HG03103 (cell line): ENCODE measurements at regions not wholly inside any gene's neighbourhood (a gene's known extent, or its start where the extent isn't known, plus 50 kb on each side); places are given as distances from the start of the nearest gene placed in this dataset.

Source experiments
- ATAC-seq: cut with Tn5 transposase; IDR thresholded peaks from one replicate; pipeline ENCODE4 v1.9.1; 2021; ENCODE audit warnings: low read depth; ENCODE audit not compliant: unreplicated experiment

DNA sequence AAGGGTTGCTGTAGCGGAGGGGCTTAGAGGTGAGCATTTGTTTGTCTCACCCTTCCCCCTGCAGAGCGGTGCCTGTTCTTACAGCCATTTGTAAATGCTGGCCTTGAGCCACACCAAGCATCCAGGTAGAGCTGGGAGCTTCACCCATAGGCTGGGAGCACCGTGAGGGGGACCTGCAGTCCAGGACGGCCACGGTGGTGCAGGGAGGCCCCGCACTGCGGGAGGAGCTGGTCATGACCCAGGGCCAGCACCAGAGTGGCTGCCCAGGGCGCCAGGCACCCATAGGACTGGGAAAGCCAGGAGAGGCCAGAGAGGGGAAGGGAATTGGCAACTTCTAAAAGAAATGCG lies 197.3 kb upstream of the ADAMTS16 start:
- no peak for ATAC-seq

GRCh38 chr5:4945296-4945695 lies 194.8 kb upstream of the ADAMTS16 start:
- no peak for ATAC-seq

DNA sequence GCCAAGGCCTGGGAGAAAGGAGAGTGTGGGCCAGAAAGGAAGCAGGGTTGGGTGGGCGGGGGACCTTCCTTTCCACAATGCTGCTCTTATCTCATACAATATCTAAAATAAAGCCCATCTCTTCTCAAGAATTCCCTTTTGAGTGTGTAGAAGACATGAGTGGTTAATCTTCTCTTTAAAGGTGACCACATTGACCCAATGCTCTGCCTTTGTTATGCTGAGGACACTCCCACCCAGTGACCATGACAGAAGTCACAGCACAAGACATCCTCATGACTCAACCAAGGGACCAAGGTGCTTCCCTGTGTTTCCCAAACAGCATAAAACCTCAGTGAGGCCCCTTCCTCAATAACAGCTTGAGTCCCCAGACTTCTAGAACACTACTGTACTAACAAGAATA lies 193.0 kb upstream of the ADAMTS16 start:
- ATAC-seq = no peak

- no peak for ATAC-seq
Observed at GRCh38 chr5:4947893-4948536, 192.1 kb upstream of the ADAMTS16 start.

DNA sequence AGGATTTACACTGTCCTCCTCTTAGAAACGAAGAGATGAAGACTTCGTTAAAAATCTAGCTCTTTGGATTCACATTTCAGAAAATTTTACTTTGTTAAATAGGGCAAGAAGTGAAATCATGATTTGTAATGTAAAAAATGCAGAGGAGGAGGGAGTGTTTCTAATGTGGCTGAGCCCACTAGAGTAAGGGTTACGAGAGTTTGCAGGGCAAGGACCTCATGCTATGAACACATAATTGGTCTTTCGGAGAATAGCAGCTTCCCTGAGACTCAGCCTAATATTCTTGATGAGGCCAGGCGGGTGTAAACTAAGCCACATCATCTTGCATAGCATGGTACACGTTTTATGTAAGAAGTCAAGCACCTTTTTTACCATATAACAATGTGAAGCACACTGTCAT lies 191.0 kb upstream of the ADAMTS16 start:
- ATAC-seq = no peak

GRCh38 chr5:4953576-4953975 lies 186.6 kb upstream of the ADAMTS16 start:
- no peak for ATAC-seq

GRCh38 chr5:4954048-4954447 lies 186.1 kb upstream of the ADAMTS16 start:
- no peak for ATAC-seq

- ATAC-seq = no peak
Observed at GRCh38 chr5:4963265-4963664, 176.9 kb upstream of the ADAMTS16 start.

- ATAC-seq = no peak
Observed at GRCh38 chr5:4969351-4969750, 170.8 kb upstream of the ADAMTS16 start.

DNA sequence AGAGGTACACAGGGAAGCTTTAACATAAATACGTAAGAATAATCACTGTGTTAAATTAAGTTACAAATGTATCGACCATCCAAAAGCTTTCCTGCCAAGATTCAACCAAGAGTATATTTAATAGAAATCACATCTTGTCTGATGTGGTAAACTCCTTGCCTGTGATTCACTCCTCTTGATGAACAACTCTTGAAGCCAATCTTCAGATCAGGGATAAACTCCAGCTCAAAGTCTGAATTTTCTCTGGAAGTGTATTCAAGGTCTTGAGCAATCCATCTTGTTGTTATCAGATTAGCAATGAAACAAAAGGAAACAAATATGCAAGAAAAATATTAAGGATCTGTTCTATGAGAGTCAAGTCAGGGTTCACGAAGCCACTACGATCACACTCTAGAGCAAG lies 170.0 kb upstream of the ADAMTS16 start:
- no peak for ATAC-seq

GRCh38 chr5:4976902-4977301 lies 163.2 kb upstream of the ADAMTS16 start:
- ATAC-seq = no peak

DNA sequence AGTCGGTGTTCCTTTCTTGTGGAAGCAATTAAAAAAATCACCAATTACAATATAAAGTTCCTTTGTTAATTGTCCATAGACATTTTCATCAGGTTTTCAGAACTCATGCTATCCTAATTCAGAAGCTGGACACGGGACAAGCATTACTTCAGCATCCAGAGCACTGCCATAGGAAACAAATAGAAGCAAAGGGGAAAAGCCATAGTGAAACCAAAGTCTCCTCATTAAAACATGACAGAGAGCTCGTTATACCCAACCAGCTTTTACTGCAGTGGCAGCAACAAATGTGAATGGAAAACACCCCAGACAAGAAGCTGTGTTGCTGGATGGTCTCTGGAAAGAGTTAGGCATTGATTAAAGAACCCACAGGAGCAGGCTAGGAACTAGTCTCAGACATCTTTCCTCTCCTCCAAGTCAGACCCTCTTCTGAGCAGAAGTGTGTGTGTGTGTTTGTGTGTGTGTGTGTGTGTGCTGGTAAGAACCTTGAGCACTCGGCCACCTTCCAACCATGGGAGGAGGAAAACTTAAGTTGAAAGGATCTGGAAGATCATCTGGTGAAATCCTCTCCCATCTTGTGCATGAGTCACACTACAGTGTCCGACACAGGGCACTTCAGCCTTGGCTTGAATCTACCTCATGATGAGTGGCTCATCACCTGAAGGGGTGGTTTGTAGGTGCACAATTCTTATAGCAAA lies 162.6 kb upstream of the ADAMTS16 start:
- ATAC-seq = no peak

DNA sequence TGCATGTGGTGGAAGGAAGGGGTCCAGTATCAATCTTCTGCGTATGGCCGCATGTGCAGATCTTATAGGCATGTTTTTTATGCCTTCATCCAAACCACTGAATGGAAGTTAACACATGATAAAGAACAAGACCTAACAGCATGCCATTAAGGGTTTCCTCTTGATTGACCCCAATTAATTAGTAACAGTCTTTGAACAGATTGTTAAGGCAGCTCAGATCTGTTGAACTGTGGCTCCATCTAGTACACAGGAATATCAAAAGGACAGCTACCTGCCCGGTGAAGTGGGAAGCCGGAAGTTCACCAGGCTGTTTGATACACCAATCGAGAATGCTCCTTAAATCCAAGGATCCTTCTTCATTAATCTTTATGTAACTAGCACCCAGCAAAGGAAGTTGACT lies 159.9 kb upstream of the ADAMTS16 start:
- no peak for ATAC-seq

GRCh38 chr5:4981608-4982007 lies 158.5 kb upstream of the ADAMTS16 start:
- ATAC-seq = no peak

DNA sequence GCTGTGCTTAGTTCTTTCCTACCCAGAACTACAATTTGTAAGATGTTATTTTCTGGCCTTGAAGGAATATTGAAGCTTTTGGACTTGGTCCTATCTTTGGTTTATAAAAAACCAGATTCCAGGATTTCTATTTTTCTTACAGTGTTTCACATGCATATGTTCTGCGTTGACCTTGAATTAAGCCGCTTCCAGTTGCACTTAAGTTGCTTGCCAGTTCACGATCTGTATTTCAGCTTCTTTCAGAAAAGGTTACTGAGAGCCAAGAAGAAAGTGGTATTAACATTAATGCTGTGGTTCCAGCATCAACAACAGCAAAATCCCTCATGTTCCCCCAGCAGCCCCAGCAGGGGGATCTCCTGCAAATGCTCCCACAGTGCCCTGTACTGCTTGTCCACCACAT lies 156.4 kb upstream of the ADAMTS16 start:
- no peak for ATAC-seq

GRCh38 chr5:4984461-4984860 lies 155.7 kb upstream of the ADAMTS16 start:
- no peak for ATAC-seq

GRCh38 chr5:4987431-4987830 lies 152.7 kb upstream of the ADAMTS16 start:
- no peak for ATAC-seq

- no peak for ATAC-seq
Observed at GRCh38 chr5:4989118-4989517, 151.0 kb upstream of the ADAMTS16 start.

- no peak for ATAC-seq
Observed at GRCh38 chr5:4990017-4990416, 150.1 kb upstream of the ADAMTS16 start.

- ATAC-seq = no peak
Observed at GRCh38 chr5:4990462-4990861, 149.7 kb upstream of the ADAMTS16 start.

GRCh38 chr5:4991925-4992324 lies 148.2 kb upstream of the ADAMTS16 start:
- no peak for ATAC-seq

DNA sequence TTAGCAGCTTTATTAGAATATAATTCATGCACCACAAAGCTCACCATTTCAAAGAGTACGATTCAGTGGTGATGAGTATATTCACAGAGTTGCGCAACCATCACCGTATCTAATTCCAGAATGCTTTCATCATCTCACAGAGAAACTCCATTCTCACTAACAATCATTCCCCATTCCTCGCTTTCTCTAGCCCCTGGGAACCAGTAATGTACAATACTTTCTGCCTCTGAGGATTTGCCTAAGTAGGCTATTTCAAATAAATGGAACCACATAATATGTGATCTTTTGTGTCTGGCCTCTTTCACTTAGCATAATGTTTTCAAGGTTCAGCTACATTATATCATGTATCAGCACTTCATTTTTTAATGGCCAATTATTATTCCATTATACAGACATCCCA lies 145.1 kb upstream of the ADAMTS16 start:
- ATAC-seq = no peak

DNA sequence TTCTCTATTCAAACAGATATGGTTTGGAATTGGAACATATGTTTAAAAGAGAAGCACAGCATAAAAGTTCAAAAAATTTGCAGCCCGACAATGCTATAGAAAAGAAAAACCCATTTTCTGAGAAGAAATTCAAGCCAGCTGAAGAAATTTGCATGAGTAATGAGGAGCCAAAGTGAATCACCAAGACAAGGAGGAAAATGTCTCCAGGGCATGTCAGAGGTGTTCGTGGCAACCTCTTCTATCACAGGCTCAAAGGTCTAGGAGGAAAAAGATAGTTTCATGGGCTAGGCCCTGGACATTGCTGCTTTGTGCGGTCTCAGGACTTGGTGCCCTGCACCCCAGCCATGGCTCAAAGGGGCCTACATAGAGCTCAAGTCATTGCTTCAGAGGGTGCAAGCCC lies 134.8 kb upstream of the ADAMTS16 start:
- ATAC-seq = no peak
